Bronchial epithelial cell (primary cell): ENCODE measurements at regions not wholly inside any gene's neighbourhood (a gene's known extent, or its start where the extent isn't known, plus 50 kb on each side); places are given as distances from the start of the nearest gene placed in this dataset.

Experiments used
- DNase-seq: peaks from one replicate; pipeline ENCODE4 v3.0.0-alpha.2; 2010; ENCODE audit warnings: low read depth
- FAIRE-seq: peaks from 2 replicates; lab custom pipeline; 2011; peaks lifted over from hg19 to GRCh38; lab: Jason Lieb, UNC
- H3K27me3 ChIP-seq: 2 replicates; pipeline ENCODE4 v1.5.1; 2011; ENCODE audit warnings: low read length; ENCODE audit not compliant: control insufficient read depth, insufficient read depth
- H3K36me3 ChIP-seq: 2 replicates; pipeline ENCODE4 v1.5.1; 2011; ENCODE audit warnings: low read length; ENCODE audit not compliant: control insufficient read depth, insufficient read depth
- H3K4me3 ChIP-seq: 2 replicates; pipeline ENCODE4 v1.5.1; 2011; ENCODE audit warnings: mild to moderate bottlenecking, low read depth, low read length, control low read depth
- TF ChIP-seq, protein P1 (sequence below): IDR thresholded peaks from 2 replicates; pipeline ENCODE4 v1.5.1; 2011; ENCODE audit warnings: mild to moderate bottlenecking, moderate library complexity, low read length, control low read depth, inconsistent platforms; ENCODE audit not compliant: insufficient read depth, severe bottlenecking

GRCh38 chr6:134531611-134532010, 213.7 kb upstream of the SGK1 start:
- Histone ChIP-seq H3K27me3 (no peaks in the 10 kb centered on the region), H3K36me3 (no peaks in the 10 kb centered on the region), H3K4me3 (no peak overlapping the region)
- DNase-seq (no peak), FAIRE-seq (no peak)
- TF ChIP-seq, protein P1, sequence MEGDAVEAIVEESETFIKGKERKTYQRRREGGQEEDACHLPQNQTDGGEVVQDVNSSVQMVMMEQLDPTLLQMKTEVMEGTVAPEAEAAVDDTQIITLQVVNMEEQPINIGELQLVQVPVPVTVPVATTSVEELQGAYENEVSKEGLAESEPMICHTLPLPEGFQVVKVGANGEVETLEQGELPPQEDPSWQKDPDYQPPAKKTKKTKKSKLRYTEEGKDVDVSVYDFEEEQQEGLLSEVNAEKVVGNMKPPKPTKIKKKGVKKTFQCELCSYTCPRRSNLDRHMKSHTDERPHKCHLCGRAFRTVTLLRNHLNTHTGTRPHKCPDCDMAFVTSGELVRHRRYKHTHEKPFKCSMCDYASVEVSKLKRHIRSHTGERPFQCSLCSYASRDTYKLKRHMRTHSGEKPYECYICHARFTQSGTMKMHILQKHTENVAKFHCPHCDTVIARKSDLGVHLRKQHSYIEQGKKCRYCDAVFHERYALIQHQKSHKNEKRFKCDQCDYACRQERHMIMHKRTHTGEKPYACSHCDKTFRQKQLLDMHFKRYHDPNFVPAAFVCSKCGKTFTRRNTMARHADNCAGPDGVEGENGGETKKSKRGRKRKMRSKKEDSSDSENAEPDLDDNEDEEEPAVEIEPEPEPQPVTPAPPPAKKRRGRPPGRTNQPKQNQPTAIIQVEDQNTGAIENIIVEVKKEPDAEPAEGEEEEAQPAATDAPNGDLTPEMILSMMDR = no peak

GRCh38 chr6:134531188-134531551, 213.3 kb upstream of the SGK1 start:
- TF ChIP-seq, protein P1 = no peak
- no peaks in the 10 kb centered on the region for H3K27me3 ChIP-seq
- FAIRE-seq = no peak

GRCh38 chr6:134529921-134530320, 212.0 kb upstream of the SGK1 start:
- peak; percentile 82 for DNase-seq
- TF ChIP-seq, protein P1 = no peak
- no peaks in the 10 kb centered on the region for H3K36me3 ChIP-seq
- no peak for FAIRE-seq
- H3K4me3 ChIP-seq = no peak overlapping the region
- no peaks in the 10 kb centered on the region for H3K27me3 ChIP-seq

More at GRCh38 chr6:134531188-134531551, 213.3 kb upstream of the SGK1 start:
- Histone ChIP-seq H3K36me3 (no peaks in the 10 kb centered on the region), H3K4me3 (no peak overlapping the region)
- DNase-seq = no peak

DNA sequence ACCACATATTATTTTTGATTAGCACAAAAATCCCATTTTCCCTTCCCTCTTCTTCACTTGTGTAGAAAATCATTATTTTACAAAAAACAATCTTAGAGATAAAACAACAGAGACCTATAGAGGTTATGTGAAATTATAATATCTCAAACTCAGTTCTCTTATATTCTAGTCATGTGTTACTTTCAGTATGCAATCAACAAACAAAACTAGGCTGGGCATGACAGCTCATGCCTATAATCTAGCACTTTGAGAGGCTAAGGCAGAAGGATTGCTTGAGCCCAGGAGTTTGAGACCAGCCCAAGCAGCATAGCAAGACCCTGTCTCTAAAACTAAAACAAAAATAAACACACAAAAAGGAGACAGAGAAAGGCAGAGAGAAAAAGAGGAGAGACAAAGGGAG, 211.4 kb upstream of the SGK1 start:
- no peak for DNase-seq
- no peaks in the 10 kb centered on the region for H3K27me3 ChIP-seq
- no peaks in the 10 kb centered on the region for H3K36me3 ChIP-seq
- no peak for FAIRE-seq
- TF ChIP-seq, protein P1 = no peak
- H3K4me3 ChIP-seq = no peak overlapping the region

DNA sequence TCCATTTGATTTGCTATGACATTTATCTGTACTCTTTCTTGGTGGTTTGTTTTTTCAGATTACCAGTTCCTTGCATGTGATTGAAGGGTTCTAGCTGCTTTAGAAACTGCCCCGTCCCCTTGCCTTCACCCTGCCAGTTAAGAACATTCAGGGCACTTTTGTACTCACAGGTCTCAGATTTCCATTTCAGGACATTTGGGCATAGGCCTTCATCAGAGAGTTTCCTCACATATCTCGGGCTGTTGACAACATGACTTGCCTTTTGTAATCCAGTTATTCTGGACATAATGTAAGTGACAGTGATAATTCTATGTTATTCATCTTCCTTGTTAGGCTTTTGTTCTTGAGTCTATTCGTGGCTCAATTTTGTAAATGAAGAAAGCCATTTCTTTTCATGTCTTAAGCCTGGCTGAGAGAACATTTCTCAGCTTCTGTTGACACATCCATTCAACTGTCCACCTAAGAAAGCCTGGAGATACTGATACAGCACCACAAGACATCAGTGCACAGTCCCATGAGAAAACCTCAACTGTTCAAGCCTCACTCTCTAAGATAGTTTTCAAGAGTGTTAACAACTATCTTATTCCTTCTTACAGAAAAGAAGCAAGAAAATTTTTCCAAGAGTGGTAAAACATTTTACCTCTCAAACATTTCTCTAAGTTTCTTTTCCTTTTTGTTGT, 209.3 kb upstream of the SGK1 start:
- H3K36me3 ChIP-seq = no peaks in the 10 kb centered on the region
- H3K27me3 ChIP-seq = no peaks in the 10 kb centered on the region
- DNase-seq = no peak
- TF ChIP-seq, protein P1 = no peak
- no peak overlapping the region for H3K4me3 ChIP-seq
- FAIRE-seq = no peak

DNA sequence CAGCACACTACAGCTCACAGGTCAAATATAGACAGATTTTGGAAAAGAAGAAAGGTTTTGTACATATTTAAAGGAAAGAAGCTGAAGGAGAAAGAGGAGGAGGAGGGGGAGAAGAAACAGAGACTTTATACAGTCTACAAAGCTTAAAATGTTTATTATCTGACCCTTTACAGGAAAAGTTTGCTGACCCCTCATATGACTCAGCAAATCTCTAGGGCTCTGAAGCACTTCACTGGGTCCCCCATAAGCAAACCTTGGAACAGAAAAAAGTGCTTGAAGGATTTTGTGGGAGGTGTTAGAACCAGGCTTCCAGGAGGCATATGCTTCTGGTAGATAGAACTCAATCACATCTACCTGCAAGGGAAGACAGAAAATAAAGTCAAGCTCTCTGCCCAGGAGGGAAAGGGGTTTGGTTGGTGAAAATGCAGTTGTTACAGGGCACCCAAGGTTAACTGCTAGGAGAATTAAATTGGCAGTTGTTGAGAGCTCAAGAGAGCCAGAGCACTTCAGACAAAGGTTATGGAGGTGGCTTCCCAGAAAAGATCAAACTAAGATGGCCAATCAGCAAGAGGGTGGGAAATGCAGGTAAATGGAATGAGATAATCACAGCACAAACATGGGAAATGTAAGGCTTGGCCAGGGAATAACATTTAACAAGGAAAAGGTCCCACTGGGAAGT, 207.4 kb upstream of the SGK1 start:
- DNase-seq = no peak
- no peaks in the 10 kb centered on the region for H3K27me3 ChIP-seq
- peak; percentile 7 for FAIRE-seq
- no peaks in the 10 kb centered on the region for H3K36me3 ChIP-seq
- no peak overlapping the region for H3K4me3 ChIP-seq
- TF ChIP-seq, protein P1 = no peak
